ENCODE measurements at regions not wholly inside any gene's neighbourhood (a gene's known extent, or its start where the extent isn't known, plus 50 kb on each side); places are given as distances from the start of the nearest gene placed in this dataset.

DNA sequence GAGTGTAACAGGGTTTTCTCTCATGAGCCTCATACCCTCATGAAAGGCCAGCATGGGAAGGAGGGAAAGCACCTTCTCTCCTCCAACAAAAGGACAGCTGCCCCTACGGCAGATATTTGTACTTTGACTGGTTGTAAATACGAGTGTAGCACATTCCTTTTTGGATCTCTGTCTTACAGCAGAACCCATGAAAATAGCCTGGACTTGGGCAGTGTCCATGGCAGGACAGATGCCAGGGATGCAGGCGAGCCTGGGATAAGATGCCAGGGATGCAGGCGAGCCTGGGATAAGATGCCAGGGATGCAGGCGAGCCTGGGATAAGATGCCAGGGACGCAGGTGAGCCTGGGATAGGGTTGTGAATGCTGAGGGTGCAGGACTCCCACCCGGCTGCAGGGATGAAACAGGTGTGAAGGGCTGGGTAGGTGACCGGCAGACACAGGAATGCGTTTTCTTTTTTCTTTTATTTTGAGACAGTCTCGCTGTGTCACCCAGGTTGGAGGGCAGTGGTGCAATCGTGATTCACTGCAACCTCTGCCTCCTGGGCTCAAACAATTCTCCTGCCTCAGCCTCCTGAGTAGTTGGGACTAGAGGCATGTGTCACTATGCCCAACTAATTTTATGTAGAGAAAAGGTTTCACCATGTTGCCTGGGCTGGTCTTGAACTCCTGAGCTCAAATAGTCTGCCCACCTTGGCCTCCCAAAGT lies 120.0 kb downstream of the BEGAIN start:
- no peak for TF ChIP-seq POLR2A (IDR thresholded peaks at IDR 0.05; ENCODE audit: low read depth)
- TF ChIP-seq, protein P1, sequence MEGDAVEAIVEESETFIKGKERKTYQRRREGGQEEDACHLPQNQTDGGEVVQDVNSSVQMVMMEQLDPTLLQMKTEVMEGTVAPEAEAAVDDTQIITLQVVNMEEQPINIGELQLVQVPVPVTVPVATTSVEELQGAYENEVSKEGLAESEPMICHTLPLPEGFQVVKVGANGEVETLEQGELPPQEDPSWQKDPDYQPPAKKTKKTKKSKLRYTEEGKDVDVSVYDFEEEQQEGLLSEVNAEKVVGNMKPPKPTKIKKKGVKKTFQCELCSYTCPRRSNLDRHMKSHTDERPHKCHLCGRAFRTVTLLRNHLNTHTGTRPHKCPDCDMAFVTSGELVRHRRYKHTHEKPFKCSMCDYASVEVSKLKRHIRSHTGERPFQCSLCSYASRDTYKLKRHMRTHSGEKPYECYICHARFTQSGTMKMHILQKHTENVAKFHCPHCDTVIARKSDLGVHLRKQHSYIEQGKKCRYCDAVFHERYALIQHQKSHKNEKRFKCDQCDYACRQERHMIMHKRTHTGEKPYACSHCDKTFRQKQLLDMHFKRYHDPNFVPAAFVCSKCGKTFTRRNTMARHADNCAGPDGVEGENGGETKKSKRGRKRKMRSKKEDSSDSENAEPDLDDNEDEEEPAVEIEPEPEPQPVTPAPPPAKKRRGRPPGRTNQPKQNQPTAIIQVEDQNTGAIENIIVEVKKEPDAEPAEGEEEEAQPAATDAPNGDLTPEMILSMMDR (IDR thresholded peaks at IDR 0.05) = no peak
- no peak for TF ChIP-seq EP300 (IDR thresholded peaks at IDR 0.05)
- TF ChIP-seq POLR2AphosphoS5 (IDR thresholded peaks at IDR 0.05) = no peak
- Histone ChIP-seq H3K27ac (replicated peaks in 1 of 4) (no peak overlapping the region), H3K4me3 (no peak overlapping the region), H3K4me1 (peaks cover 0 to 10% (median 0%) of the 10 kb centered on the region in 4 donors), H3K27me3 (no peaks in the 10 kb centered on the region), H3K9me3 (no peaks in the 10 kb centered on the region), H3K36me3 (peaks cover 0 to 37% (median 20%) of the 10 kb centered on the region in 4 donors)
- WGBS = 74% methylated on average over 7 of the region's 11 CpGs
- intact Hi-C loops (cut with DNase I) = no loop called here
- no peak for DNase-seq (ENCODE audit: extremely low spot score)

DNA sequence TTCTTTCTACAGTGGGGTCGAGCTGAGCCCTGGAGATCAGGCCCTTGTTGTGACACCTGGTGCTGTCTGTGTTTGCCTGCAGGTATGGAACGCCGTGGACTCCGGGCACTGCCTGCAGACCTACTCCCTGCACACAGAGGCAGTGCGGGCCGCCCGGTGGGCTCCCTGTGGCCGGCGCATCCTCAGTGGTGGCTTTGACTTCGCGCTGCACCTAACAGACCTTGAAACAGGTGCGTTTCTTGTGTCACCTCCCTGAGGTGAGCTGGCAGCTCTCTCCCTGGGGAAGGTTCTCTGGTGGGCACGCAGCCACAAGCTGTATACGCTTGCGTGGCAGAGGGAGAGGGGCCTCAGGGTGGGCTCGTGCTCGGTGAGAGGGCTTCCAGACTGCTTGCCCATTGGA lies 119.3 kb downstream of the BEGAIN start:
- H3K36me3 ChIP-seq = peaks cover 0 to 42% (median 20%) of the 10 kb centered on the region in 4 donors
- TF ChIP-seq POLR2A (IDR thresholded peaks at IDR 0.05; ENCODE audit: low read depth) = no peak
- TF ChIP-seq, protein P1 (IDR thresholded peaks at IDR 0.05) = no peak
- no peak for TF ChIP-seq EP300 (IDR thresholded peaks at IDR 0.05)
- no peak for TF ChIP-seq POLR2AphosphoS5 (IDR thresholded peaks at IDR 0.05)
- H3K9me3 ChIP-seq = no peaks in the 10 kb centered on the region
- no peaks in the 10 kb centered on the region for H3K27me3 ChIP-seq
- no peak overlapping the region for H3K4me3 ChIP-seq
- H3K4me1 ChIP-seq = peaks cover 0 to 10% (median 0%) of the 10 kb centered on the region in 4 donors
- intact Hi-C loops (cut with DNase I) = no loop called here
- DNase-seq (ENCODE audit: extremely low spot score) = no peak
- 100% methylated on average over 4 of the region's 17 CpGs for WGBS
- no peak overlapping the region for H3K27ac ChIP-seq (replicated peaks in 1 of 4)

DNA sequence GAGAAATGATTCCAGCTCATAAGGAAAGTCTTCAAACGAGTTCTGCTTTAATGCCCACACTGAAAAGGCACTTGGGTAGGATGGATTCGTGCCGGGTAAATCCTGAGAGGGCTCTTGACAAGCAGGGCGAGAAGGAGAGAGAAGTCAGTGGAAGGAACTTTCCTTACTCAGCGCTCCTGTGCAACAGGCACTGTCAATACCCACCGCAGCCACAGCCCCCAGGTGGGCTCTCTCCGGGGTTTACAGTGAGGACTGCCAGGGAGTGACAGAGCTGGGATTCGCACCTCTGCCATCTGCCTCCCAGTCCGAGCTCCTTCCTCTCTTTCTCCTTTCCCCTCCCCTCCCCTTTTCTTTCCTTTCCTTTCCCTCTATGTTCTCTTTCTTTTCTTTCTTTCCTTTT lies 118.7 kb downstream of the BEGAIN start:
- TF ChIP-seq, protein P1 (IDR thresholded peaks at IDR 0.05) = no peak
- no peak for TF ChIP-seq POLR2AphosphoS5 (IDR thresholded peaks at IDR 0.05)
- no peak for TF ChIP-seq EP300 (IDR thresholded peaks at IDR 0.05)
- no peak for TF ChIP-seq POLR2A (IDR thresholded peaks at IDR 0.05; ENCODE audit: low read depth)
- H3K27ac ChIP-seq (replicated peaks in 1 of 4) = no peak overlapping the region
- H3K9me3 ChIP-seq = no peaks in the 10 kb centered on the region
- DNase-seq (ENCODE audit: extremely low spot score) = no peak
- H3K27me3 ChIP-seq = no peaks in the 10 kb centered on the region
- intact Hi-C loops (cut with DNase I) = no loop called here
- 80% methylated on average over 9 of the region's 9 CpGs for WGBS
- H3K4me3 ChIP-seq = no peak overlapping the region
- peaks cover 0 to 10% (median 0%) of the 10 kb centered on the region in 4 donors for H3K4me1 ChIP-seq
- H3K36me3 ChIP-seq = peaks cover 0 to 42% (median 20%) of the 10 kb centered on the region in 4 donors

DNA sequence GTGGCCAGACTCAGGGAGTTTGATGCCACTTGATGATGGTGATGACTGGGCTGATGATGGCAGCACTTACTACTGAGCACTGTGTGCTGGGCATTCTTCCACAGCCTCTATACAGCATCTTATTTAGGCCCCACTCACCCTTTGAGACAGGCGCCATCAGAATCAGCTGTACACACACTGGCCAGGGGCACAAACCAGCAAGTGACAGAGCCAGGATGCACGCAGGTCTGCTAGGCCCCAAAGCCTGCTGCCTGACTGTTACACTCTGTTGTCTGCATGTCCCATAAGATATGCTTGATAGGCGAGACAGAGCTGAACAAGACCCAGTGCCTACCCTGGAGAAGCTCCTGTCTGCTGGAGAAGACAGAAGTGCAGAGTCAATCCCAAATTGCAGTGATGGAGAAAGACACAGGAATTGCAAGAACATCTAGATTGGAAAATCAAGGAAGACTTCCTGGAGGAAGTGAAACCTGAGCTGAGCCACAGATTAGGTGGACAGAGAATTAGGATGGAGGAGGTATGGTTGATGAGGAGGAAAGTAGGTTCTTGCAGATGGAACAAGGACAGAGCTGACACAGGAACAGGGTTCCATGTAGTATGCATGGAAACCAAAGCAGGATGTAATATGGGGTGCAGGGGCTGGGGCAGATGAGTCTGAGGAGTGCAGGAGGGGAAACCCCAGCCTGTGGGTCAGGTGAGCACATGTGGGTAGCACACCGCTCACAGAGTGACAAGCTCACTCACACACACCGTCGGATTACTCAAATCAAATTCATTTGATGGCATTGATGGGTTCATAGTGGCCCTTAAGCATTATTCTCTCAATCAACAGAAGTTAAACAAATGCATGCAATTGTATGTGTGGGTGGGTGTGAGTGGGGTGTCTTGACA lies 117.3 kb downstream of the BEGAIN start:
- Histone ChIP-seq H3K9me3 (no peaks in the 10 kb centered on the region), H3K27ac (replicated peaks in 1 of 4) (no peak overlapping the region), H3K4me1 (peaks cover 0 to 10% (median 0%) of the 10 kb centered on the region in 4 donors), H3K36me3 (peaks cover 0 to 42% (median 20%) of the 10 kb centered on the region in 4 donors), H3K4me3 (no peak overlapping the region), H3K27me3 (no peaks in the 10 kb centered on the region)
- intact Hi-C loops (cut with DNase I) = no loop called here
- TF ChIP-seq POLR2AphosphoS5 (IDR thresholded peaks at IDR 0.05) = no peak
- TF ChIP-seq POLR2A (IDR thresholded peaks at IDR 0.05; ENCODE audit: low read depth) = no peak
- TF ChIP-seq EP300 (IDR thresholded peaks at IDR 0.05) = no peak
- TF ChIP-seq, protein P1 (IDR thresholded peaks at IDR 0.05) = no peak
- 95% methylated on average over 6 of the region's 6 CpGs for WGBS
- no peak for DNase-seq (ENCODE audit: extremely low spot score)
